Gastrocnemius medialis (tissue), 4 donors: ENCODE measurements at regions not wholly inside any gene's neighbourhood (a gene's known extent, or its start where the extent isn't known, plus 50 kb on each side); places are given as distances from the start of the nearest gene placed in this dataset.

Source experiments
- CTCF ChIP-seq, 5 experiments: fragments of 450-650 bp in 3 of 5; fragments of 200-600 bp in 2 of 5; sonication (generic) in 2 of 5; IDR thresholded peaks in 4 of 5; conservative IDR thresholded peaks in 1 of 5; 1 replicate in 4 of 5; 2 replicates in 1 of 5; pipeline ENCODE4 v1.5.1; 2016 to 2019; ENCODE audit warnings: antibody characterized with exemption in 5 of 5, mild to moderate bottlenecking in 3 of 5, moderate library complexity in 3 of 5
- POLR2A ChIP-seq, 2 donors: fragments of 450-650 bp; IDR thresholded peaks; one replicate each; pipeline ENCODE4 v1.6.1; 2017; ENCODE audit warnings: antibody characterized with exemption in 2 of 2, mild to moderate bottlenecking in 2 of 2, moderate library complexity in 2 of 2

- TF ChIP-seq CTCF (IDR thresholded peaks at IDR 0.05 in 4 of 5, conservative IDR thresholded peaks at IDR 0.05 in 1 of 5) (no peak), POLR2A (IDR thresholded peaks at IDR 0.05) (no peak)
Measured at GRCh38 chr4:45663628-45664081, 460.2 kb downstream of the GABRG1 start.
